Adipocyte (in vitro differentiated cells): ENCODE measurements at regions not wholly inside any gene's neighbourhood (a gene's known extent, or its start where the extent isn't known, plus 50 kb on each side); places are given as distances from the start of the nearest gene placed in this dataset.

Experiments
- DNase-seq: peaks from one replicate; pipeline ENCODE4 v3.0.0-alpha.2; 2015; ENCODE audit warnings: low read depth
- H3K27me3 ChIP-seq: replicated peaks from 2 replicates; pipeline ENCODE4 v1.7.0; 2013; ENCODE audit warnings: mild to moderate bottlenecking, low read length, moderate library complexity; ENCODE audit not compliant: control insufficient read depth, insufficient read depth
- H3K36me3 ChIP-seq: 2 replicates; pipeline ENCODE4 v1.7.0; 2013; ENCODE audit warnings: low read length, mild to moderate bottlenecking, moderate library complexity; ENCODE audit not compliant: control insufficient read depth, insufficient read depth, severe bottlenecking
- H3K4me1 ChIP-seq: 2 replicates; pipeline ENCODE4 v1.7.0; 2013; ENCODE audit warnings: mild to moderate bottlenecking, low read length, moderate library complexity; ENCODE audit not compliant: control insufficient read depth, insufficient read depth
- H3K4me3 ChIP-seq: 2 replicates; pipeline ENCODE4 v1.7.0; 2013; ENCODE audit warnings: mild to moderate bottlenecking, low read length, moderate library complexity
- H3K9ac ChIP-seq: 2 replicates; pipeline ENCODE4 v1.7.0; 2013; ENCODE audit warnings: mild to moderate bottlenecking, low read length, moderate library complexity
- H3K9me3 ChIP-seq: 2 replicates; pipeline ENCODE4 v1.7.0; 2013; ENCODE audit warnings: mild to moderate bottlenecking, low read length, moderate library complexity; ENCODE audit not compliant: control insufficient read depth

- no peak overlapping the region for H3K4me3 ChIP-seq
- H3K27me3 ChIP-seq = no peaks in the 10 kb centered on the region
- no peak overlapping the region for H3K9ac ChIP-seq
- H3K4me1 ChIP-seq = peaks cover 8% of the 10 kb centered on the region
- no peaks in the 10 kb centered on the region for H3K36me3 ChIP-seq
- H3K9me3 ChIP-seq = no peaks in the 10 kb centered on the region
- no peak for DNase-seq
Measured at GRCh38 chr18:28837100-28837499, 660.2 kb upstream of the CDH2 start.

DNA sequence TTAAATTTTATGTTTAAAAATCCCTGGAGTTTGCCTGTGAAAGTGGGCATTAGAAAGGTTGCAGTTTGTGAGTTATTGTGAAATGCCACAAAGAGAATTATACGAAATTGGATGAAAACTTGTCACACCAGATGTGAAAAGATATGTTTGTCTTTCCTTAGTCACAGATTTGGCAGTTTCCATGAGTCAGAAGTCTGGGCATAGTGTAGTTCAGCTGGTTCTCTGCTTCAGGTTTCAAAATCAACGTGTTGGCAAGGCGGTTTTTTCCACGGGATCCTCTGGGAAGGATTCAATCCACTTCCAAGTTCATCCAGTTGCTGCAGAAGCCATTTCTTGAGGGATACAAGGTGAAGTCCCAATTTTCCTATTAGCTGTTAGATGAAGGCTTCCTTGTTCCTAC lies 658.0 kb upstream of the CDH2 start:
- DNase-seq = peak; percentile 88
- Histone ChIP-seq H3K4me3 (no peak overlapping the region), H3K9ac (no peak overlapping the region), H3K36me3 (no peaks in the 10 kb centered on the region), H3K9me3 (no peaks in the 10 kb centered on the region), H3K4me1 (peaks cover 8% of the 10 kb centered on the region), H3K27me3 (no peaks in the 10 kb centered on the region)

DNA sequence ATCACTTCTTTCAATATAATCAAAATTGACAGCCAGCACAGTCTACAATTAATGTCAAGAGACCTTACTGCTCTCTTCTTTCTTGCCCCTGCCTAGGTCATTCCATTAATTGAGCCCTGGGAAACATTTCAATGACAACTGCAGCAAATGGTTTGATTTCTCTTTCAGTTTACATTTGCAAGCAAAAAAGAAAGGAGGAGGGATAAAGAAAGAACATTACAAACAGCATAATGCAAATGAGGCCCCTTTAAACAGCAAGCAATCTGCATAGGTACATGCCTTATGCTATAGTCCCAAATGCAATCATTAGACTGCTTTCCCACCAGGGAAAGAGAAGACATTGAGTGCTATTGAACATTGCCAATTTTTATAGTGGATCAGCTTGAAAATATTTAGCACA lies 655.0 kb upstream of the CDH2 start:
- Histone ChIP-seq H3K9me3 (no peaks in the 10 kb centered on the region), H3K9ac (no peak overlapping the region), H3K36me3 (no peaks in the 10 kb centered on the region), H3K4me3 (no peak overlapping the region), H3K27me3 (no peaks in the 10 kb centered on the region), H3K4me1 (peaks cover 8% of the 10 kb centered on the region)
- no peak for DNase-seq

DNA sequence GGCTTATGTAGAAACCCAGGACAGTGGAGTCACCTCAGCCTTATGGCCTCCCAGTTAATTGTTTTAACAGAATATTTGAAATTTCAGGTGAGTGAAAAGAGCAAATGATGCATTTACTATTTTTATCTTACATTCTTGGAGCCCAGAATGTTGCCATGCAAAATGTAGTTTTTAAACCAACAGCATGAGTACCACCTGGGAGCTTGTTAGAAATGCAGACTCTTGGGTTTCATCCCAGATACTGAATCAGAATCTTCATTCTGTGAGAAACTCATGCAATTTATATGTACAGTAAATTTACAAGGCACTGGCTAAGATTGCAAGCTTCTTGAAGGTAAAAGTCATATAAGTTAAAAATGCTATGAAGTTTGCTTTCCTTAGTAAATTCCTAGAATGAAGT lies 654.5 kb upstream of the CDH2 start:
- Histone ChIP-seq H3K9ac (no peak overlapping the region), H3K36me3 (no peaks in the 10 kb centered on the region), H3K27me3 (no peaks in the 10 kb centered on the region), H3K4me3 (no peak overlapping the region), H3K9me3 (no peaks in the 10 kb centered on the region), H3K4me1 (peaks cover 8% of the 10 kb centered on the region)
- no peak for DNase-seq

- Histone ChIP-seq H3K4me1 (no peaks in the 10 kb centered on the region), H3K9me3 (peaks cover 3% of the 10 kb centered on the region), H3K4me3 (no peak overlapping the region), H3K27me3 (no peaks in the 10 kb centered on the region), H3K9ac (no peak overlapping the region), H3K36me3 (no peaks in the 10 kb centered on the region)
- DNase-seq = no peak
Measured at GRCh38 chr18:28826107-28826506, 649.2 kb upstream of the CDH2 start.

DNA sequence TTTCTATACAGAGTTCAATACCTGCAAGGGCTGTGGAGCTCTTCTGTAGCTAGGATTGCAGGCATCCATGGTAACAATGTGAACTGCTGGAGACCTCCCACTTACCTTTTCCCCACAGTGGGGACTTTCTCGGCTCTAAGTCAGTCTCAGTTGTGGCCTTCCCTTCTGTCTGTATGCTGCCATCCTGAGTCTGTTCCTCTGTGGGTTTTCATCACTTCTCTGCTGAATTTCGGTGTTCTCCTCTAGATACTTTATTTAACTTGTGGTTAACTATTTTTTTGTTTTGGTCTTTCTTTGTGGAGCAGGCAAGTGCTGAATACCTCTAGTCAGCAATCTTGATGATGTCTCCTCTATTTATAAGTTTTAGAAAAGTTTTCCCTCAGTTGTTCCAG lies 647.2 kb upstream of the CDH2 start:
- DNase-seq = no peak
- no peaks in the 10 kb centered on the region for H3K27me3 ChIP-seq
- no peaks in the 10 kb centered on the region for H3K36me3 ChIP-seq
- H3K4me1 ChIP-seq = peaks cover 4% of the 10 kb centered on the region
- H3K9ac ChIP-seq = no peak overlapping the region
- H3K4me3 ChIP-seq = no peak overlapping the region
- peaks cover 3% of the 10 kb centered on the region for H3K9me3 ChIP-seq

GRCh38 chr18:28823506-28824182 lies 646.7 kb upstream of the CDH2 start:
- Histone ChIP-seq H3K27me3 (no peaks in the 10 kb centered on the region), H3K9ac (no peak overlapping the region), H3K4me3 (no peak overlapping the region), H3K36me3 (no peaks in the 10 kb centered on the region), H3K9me3 (peaks cover 3% of the 10 kb centered on the region), H3K4me1 (peaks cover 4% of the 10 kb centered on the region)
- DNase-seq = no peak

DNA sequence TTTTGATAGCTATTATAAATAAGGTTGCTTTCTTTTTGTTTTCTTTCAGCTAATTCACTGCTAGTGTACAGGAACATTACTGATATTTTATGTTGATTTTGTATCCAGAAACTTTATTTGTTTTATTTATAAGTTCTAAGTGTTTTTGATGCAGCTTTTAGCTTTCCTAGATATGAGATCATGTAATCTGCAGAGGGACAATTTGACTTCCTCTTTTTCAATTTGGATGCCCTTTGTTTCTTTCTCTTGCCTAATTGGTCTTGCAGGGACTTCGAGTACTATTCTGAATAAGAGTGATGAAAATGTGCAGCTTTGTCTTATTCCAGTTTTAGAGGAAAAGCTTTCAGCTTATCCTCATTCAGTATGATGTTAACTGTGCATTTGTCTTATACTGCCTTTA lies 643.4 kb upstream of the CDH2 start:
- peaks cover 3% of the 10 kb centered on the region for H3K9me3 ChIP-seq
- H3K4me3 ChIP-seq = no peak overlapping the region
- H3K4me1 ChIP-seq = peaks cover 4% of the 10 kb centered on the region
- no peak overlapping the region for H3K9ac ChIP-seq
- no peaks in the 10 kb centered on the region for H3K27me3 ChIP-seq
- no peaks in the 10 kb centered on the region for H3K36me3 ChIP-seq
- DNase-seq = no peak

GRCh38 chr18:28816155-28816554 lies 639.2 kb upstream of the CDH2 start:
- Histone ChIP-seq H3K9me3 (no peaks in the 10 kb centered on the region), H3K4me1 (peaks cover 4% of the 10 kb centered on the region), H3K36me3 (no peaks in the 10 kb centered on the region), H3K9ac (no peak overlapping the region), H3K27me3 (no peaks in the 10 kb centered on the region), H3K4me3 (no peak overlapping the region)
- peak; percentile 56 for DNase-seq

GRCh38 chr18:28814365-28814764 lies 637.4 kb upstream of the CDH2 start:
- no peaks in the 10 kb centered on the region for H3K9me3 ChIP-seq
- no peak overlapping the region for H3K4me3 ChIP-seq
- H3K36me3 ChIP-seq = no peaks in the 10 kb centered on the region
- DNase-seq = no peak
- no peaks in the 10 kb centered on the region for H3K4me1 ChIP-seq
- H3K27me3 ChIP-seq = no peaks in the 10 kb centered on the region
- no peak overlapping the region for H3K9ac ChIP-seq

- Histone ChIP-seq H3K9me3 (peaks cover 6% of the 10 kb centered on the region), H3K4me3 (no peak overlapping the region), H3K9ac (no peak overlapping the region), H3K27me3 (no peaks in the 10 kb centered on the region), H3K36me3 (no peaks in the 10 kb centered on the region), H3K4me1 (no peaks in the 10 kb centered on the region)
- DNase-seq = no peak
Measured at GRCh38 chr18:28808373-28808772, 631.4 kb upstream of the CDH2 start.

GRCh38 chr18:28805491-28805890 lies 628.6 kb upstream of the CDH2 start:
- Histone ChIP-seq H3K4me3 (no peak overlapping the region), H3K4me1 (no peaks in the 10 kb centered on the region), H3K27me3 (no peaks in the 10 kb centered on the region), H3K36me3 (no peaks in the 10 kb centered on the region), H3K9ac (no peak overlapping the region), H3K9me3 (peaks cover 6% of the 10 kb centered on the region)
- DNase-seq = no peak
